ENCODE measurements at regions not wholly inside any gene's neighbourhood (a gene's known extent, or its start where the extent isn't known, plus 50 kb on each side); places are given as distances from the start of the nearest gene placed in this dataset.

DNA sequence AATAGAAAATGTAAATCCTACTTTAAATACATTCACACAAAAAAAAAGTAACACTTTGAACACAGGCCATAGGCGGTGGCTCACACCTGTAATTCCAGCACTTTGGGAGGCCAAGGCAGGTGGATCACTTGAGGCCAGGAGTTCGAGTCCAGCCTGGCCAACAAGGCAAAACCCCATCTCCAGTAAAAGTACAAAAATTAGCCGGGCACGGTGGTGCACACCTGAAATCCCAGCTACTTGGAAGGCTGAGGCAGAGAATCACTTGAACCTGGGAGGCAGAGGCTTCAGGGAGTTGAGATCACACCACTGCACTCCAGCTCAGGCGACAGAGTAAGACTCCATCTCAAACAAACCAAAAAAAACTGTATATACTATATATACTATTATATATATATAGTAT, 303.6 kb downstream of the BCL11A start:
- H3K27me3 ChIP-seq (replicated peaks; ENCODE audit: insufficient read depth), result no peaks in the 10 kb centered on the region
- H3K4me1 ChIP-seq (ENCODE audit: control insufficient read depth in 1 of 2, low read depth in 2 of 2), result no peaks in the 10 kb centered on the region
- no peak overlapping the region for H3K4me3 ChIP-seq
- H3K36me3 ChIP-seq, result no peaks in the 10 kb centered on the region
- no peak overlapping the region for H3K27ac ChIP-seq
- no peak for TF ChIP-seq CTCF (IDR thresholded peaks at IDR 0.05)
- ATAC-seq (ENCODE audit: insufficient number of reproducible peaks, low FRiP score, low read depth) (no peak), DNase-seq (ENCODE audit: low spot score) (no peak)
- no peaks in the 10 kb centered on the region for H3K9me3 ChIP-seq

DNA sequence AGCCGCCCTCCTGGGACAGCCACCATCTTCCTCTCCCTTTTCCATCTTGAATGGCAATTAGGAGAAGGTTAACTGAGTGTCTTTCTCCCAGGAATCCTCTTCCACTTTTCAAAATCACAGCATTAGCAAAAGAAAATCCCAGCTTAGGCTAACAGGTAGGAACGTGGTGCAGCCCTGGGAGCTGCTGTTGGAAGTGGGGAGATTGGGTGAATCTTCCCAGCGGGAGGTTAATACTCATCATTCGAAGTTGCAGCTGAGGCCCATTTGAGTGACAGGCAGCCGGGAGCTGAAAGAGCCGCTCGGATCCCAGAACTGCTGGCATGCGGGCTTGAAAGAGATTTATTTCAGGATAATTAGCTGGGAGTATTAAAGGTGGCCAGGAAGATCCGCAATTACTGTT, 306.0 kb downstream of the BCL11A start:
- Histone ChIP-seq H3K9me3 (no peaks in the 10 kb centered on the region), H3K27me3 (replicated peaks; ENCODE audit: insufficient read depth) (no peaks in the 10 kb centered on the region), H3K4me1 (ENCODE audit: control insufficient read depth in 1 of 2, low read depth in 2 of 2) (no peaks in the 10 kb centered on the region), H3K4me3 (no peak overlapping the region), H3K27ac (no peak overlapping the region), H3K36me3 (no peaks in the 10 kb centered on the region)
- DNase-seq (ENCODE audit: low spot score) (no peak), ATAC-seq (ENCODE audit: insufficient number of reproducible peaks, low FRiP score, low read depth) (no peak)
- no peak for TF ChIP-seq CTCF (IDR thresholded peaks at IDR 0.05)

DNA sequence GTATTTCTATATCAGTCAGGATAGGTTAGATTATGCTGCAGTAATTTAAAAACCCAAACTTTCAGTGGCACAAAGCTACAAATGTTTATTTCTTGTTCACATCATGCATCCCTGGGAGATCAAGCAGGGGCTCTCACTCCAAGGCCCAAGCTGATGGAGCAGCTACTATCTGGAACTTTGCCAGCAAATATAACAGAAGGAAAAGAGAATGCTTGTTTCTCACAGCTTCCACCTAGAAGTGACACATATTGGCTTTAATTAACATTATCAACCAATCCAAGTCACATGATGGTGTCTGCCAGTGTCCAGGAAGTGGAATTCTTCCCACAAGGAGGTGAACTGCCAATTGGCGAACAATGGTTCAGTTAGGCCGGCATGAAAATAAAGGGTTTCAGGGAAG, 306.9 kb downstream of the BCL11A start:
- H3K9me3 ChIP-seq, result no peaks in the 10 kb centered on the region
- no peaks in the 10 kb centered on the region for H3K36me3 ChIP-seq
- H3K4me1 ChIP-seq (ENCODE audit: control insufficient read depth in 1 of 2, low read depth in 2 of 2), result no peaks in the 10 kb centered on the region
- ATAC-seq (ENCODE audit: insufficient number of reproducible peaks, low FRiP score, low read depth) (no peak), DNase-seq (ENCODE audit: low spot score) (no peak)
- TF ChIP-seq CTCF (IDR thresholded peaks at IDR 0.05), result no peak
- H3K27ac ChIP-seq, result no peak overlapping the region
- H3K4me3 ChIP-seq, result no peak overlapping the region
- no peaks in the 10 kb centered on the region for H3K27me3 ChIP-seq (replicated peaks; ENCODE audit: insufficient read depth)

DNA sequence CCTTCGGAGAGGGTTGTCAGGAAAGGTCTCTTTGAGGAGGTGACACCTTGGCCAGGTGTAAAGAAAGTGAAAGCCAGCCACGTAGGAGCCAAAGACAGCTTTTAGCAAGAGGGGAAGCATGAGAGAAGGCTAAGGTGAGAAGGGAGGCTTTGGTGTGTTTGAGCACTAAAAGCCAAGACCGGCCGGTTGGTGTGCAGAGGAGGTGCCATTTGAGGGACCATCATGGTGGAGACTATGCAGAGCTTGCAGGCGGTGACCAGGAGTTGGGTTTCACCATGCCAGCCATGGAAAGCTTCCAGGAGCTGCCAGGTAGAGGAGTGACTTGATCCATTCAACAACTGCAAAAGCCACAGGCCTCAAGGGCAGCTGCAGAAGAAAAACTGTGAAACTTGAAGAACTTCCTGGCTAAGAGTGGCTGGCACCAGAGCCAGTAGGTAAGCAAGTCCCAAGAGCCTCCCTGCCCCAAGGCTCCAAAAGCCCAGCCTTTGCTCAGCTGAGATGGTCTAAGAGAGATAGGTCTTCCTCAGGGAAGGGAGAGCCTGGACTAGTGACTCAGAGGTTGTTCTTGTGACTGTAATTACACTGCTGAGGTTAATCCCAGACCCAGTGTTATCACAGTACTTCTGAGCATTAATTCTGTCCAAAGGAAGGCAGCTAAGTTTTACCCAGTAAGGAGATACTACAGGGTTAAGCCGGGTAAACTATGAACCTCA, 319.0 kb downstream of the BCL11A start:
- Histone ChIP-seq H3K4me1 (ENCODE audit: control insufficient read depth in 1 of 2, low read depth in 2 of 2) (no peaks in the 10 kb centered on the region), H3K27ac (no peak overlapping the region), H3K36me3 (no peaks in the 10 kb centered on the region), H3K9me3 (peaks cover 3% of the 10 kb centered on the region), H3K27me3 (replicated peaks; ENCODE audit: insufficient read depth) (no peaks in the 10 kb centered on the region), H3K4me3 (no peak overlapping the region)
- ATAC-seq (ENCODE audit: insufficient number of reproducible peaks, low FRiP score, low read depth) (no peak), DNase-seq (ENCODE audit: low spot score) (no peak)
- TF ChIP-seq CTCF (IDR thresholded peaks at IDR 0.05), result no peak

DNA sequence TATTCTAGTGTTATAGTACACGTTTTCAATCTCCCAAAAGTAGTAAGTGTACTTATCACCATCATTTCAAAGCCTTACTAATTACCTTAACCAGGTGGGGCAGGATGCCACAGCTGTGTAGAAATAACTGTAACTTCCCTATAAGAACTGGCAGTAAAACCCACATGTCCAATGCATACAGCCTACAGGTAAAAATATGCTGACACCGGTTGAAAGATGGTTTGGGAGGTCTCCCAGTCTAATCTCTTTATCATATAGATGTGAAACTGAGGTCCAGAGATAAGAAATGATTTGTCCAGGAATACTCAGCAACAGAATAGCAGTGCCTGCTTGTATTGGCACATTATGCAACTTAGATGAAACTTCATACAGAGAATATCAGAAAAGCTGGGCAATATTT, 322.9 kb downstream of the BCL11A start:
- H3K36me3 ChIP-seq, result no peaks in the 10 kb centered on the region
- peaks cover 3% of the 10 kb centered on the region for H3K9me3 ChIP-seq
- H3K27ac ChIP-seq, result no peak overlapping the region
- ATAC-seq (ENCODE audit: insufficient number of reproducible peaks, low FRiP score, low read depth), result no peak
- no peak for TF ChIP-seq CTCF (IDR thresholded peaks at IDR 0.05)
- no peak overlapping the region for H3K4me3 ChIP-seq
- H3K27me3 ChIP-seq (replicated peaks; ENCODE audit: insufficient read depth), result no peaks in the 10 kb centered on the region
- no peak for DNase-seq (ENCODE audit: low spot score)
- no peaks in the 10 kb centered on the region for H3K4me1 ChIP-seq (ENCODE audit: control insufficient read depth in 1 of 2, low read depth in 2 of 2)
